ENCODE measurements at regions not wholly inside any gene's neighbourhood (a gene's known extent, or its start where the extent isn't known, plus 50 kb on each side); places are given as distances from the start of the nearest gene placed in this dataset.

- ChIA-PET POLR2A (interaction anchor here (0.8 kb wide), 1 partner anchor 11 kb away, joined by 3 read pairs; no protein-coding TSS in a partner anchor), SMC1A (ENCODE audit: uncharacterized antibody, unreplicated experiment) (interaction anchor here (1.5 to 4.3 kb wide), 2 partner anchors 10 to 13 kb away, joined by 3 to 17 read pairs; no protein-coding TSS in a partner anchor), RAD21 (ENCODE audit: unreplicated experiment) (no interaction called here), CTCF (no interaction called here)
- in situ Hi-C loops (cut with MboI) (no loop called here), intact Hi-C loops (cut with micrococcal nuclease; ENCODE audit: unreplicated experiment) (loop anchor here (10.0 kb wide), 1 partner anchor 558 kb away; no protein-coding TSS in a partner anchor)
- Histone ChIP-seq H4K20me1 (ENCODE audit: control insufficient read depth, insufficient read depth) (no peaks in the 10 kb centered on the region), H3K27ac (ENCODE audit: control insufficient read depth, insufficient read depth) (no peak overlapping the region), H3K9me3 (replicated peaks; ENCODE audit: control insufficient read depth, insufficient read depth, low read length) (no peaks in the 10 kb centered on the region; the same call in 2 of the 3 replicates), H3K4me3 (no peak overlapping the region), H3K9ac (ENCODE audit: control insufficient read depth, insufficient read depth, low read length) (no peak overlapping the region), H3K4me1 (ENCODE audit: control insufficient read depth, insufficient read depth, low read length) (no peaks in the 10 kb centered on the region), H3K36me3 (ENCODE audit: control insufficient read depth in 2 of 2, insufficient read depth in 2 of 2, low read length in 1 of 2) (no peaks in the 10 kb centered on the region), H3K27me3 (replicated peaks in 1 of 2; ENCODE audit: control insufficient read depth in 2 of 2, insufficient read depth in 2 of 2, low read length in 1 of 2) (no peaks in the 10 kb centered on the region), H3K4me2 (ENCODE audit: control insufficient read depth, insufficient read depth) (no peak overlapping the region), H3K79me2 (ENCODE audit: control insufficient read depth, insufficient read depth, low read length) (no peaks in the 10 kb centered on the region), H2AFZ (ENCODE audit: control insufficient read depth, low read depth, low read length) (no peak overlapping the region)
- no TSS peak for BruUV-seq (replicated peaks)
- FAIRE-seq, result no peak
- no peak for DNase-seq (ENCODE audit: low read depth, low spot score)
- WGBS (ENCODE audit: insufficient coverage, insufficient replicate concordance, low lambda C conversion rate, missing lambda C conversion rate), result 63% methylated on average over 15 of the region's 15 CpGs
- ATAC-seq, result no peak
- TF ChIP-seq HSF1 (IDR thresholded peaks at IDR 0.05; ENCODE audit: low read depth, low read length) (no peak), NR2C1 (IDR thresholded peaks at IDR 0.05) (no peak), EED (IDR thresholded peaks at IDR 0.05; ENCODE audit: low read depth) (no peak), NR2C2 (IDR thresholded peaks at IDR 0.05; ENCODE audit: borderline replicate concordance, control insufficient read depth, insufficient read length, low read depth) (no peak), PAX5 (IDR thresholded peaks at IDR 0.05; ENCODE audit: borderline replicate concordance, low read depth, low read length) (no peak)
- TF ChIP-seq, protein P1, sequence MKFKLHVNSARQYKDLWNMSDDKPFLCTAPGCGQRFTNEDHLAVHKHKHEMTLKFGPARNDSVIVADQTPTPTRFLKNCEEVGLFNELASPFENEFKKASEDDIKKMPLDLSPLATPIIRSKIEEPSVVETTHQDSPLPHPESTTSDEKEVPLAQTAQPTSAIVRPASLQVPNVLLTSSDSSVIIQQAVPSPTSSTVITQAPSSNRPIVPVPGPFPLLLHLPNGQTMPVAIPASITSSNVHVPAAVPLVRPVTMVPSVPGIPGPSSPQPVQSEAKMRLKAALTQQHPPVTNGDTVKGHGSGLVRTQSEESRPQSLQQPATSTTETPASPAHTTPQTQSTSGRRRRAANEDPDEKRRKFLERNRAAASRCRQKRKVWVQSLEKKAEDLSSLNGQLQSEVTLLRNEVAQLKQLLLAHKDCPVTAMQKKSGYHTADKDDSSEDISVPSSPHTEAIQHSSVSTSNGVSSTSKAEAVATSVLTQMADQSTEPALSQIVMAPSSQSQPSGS (IDR thresholded peaks at IDR 0.05; ENCODE audit: low read length), result no peak
These were observed 566.3 kb downstream of the INHBA start for GRCh38 chr7:41136551-41136950.

Measured in GM12878 (cell line).